WTC11 (cell line): ENCODE measurements at regions not wholly inside any gene's neighbourhood (a gene's known extent, or its start where the extent isn't known, plus 50 kb on each side); places are given as distances from the start of the nearest gene placed in this dataset.

Experiments
- ATAC-seq: fragments of 200-7000 bp; cut with Tn5 transposase; 2 replicates; pipeline ENCODE4 v1.10.0; 2021; ENCODE audit warnings: mild to moderate bottlenecking, moderate library complexity
- CTCF ChIA-PET: fragments of 300-600 bp; sonication (Branson Sonifier 250); formaldehyde crosslinking; loops from one replicate; lab custom pipeline; 2021; ENCODE audit warnings: antibody characterized with exemption; lab: Charles Lee
- POLR2A ChIA-PET: fragments of 350-600 bp; sonication (Branson Sonifier 250); formaldehyde crosslinking; loops from one replicate; lab custom pipeline; 2021; ENCODE audit warnings: antibody characterized with exemption; lab: Charles Lee
- DNase-seq: peaks from one replicate; pipeline ENCODE4 v3.0.0; 2021; ENCODE audit warnings: low spot score
- H3K27ac Mint-ChIP-seq: 2 replicates; pipeline ENCODE4 v1.8.0; 2021; ENCODE audit warnings: mixed read lengths
- H3K27me3 Mint-ChIP-seq: 2 replicates; pipeline ENCODE4 v1.8.0; 2021; ENCODE audit warnings: low read depth, mild to moderate bottlenecking, moderate library complexity, mixed read lengths
- H3K36me3 Mint-ChIP-seq: 2 replicates; pipeline ENCODE4 v1.8.0; 2021; ENCODE audit warnings: mixed read lengths
- H3K4me1 Mint-ChIP-seq: 2 replicates; pipeline ENCODE4 v1.8.0; 2022; ENCODE audit warnings: mixed read lengths
- H3K4me3 Mint-ChIP-seq: 2 replicates; pipeline ENCODE4 v1.8.0; 2021; ENCODE audit warnings: mild to moderate bottlenecking, moderate library complexity, mixed read lengths
- H3K9me3 Mint-ChIP-seq: 2 replicates; pipeline ENCODE4 v1.8.0; 2021; ENCODE audit warnings: mixed read lengths
- ELF4 ChIP-seq: sonication (generic); formaldehyde crosslinking; IDR thresholded peaks from 2 replicates; pipeline ENCODE4 v1.8.1; 2022; ENCODE audit warnings: low read depth, mild to moderate bottlenecking, moderate library complexity, missing genetic modification reagents
- FOXJ3 ChIP-seq: sonication (generic); formaldehyde crosslinking; IDR thresholded peaks from 2 replicates; pipeline ENCODE4 v1.9.0; 2021; ENCODE audit warnings: missing genetic modification reagents, mild to moderate bottlenecking, borderline replicate concordance
- FOXP1 ChIP-seq: sonication (generic); formaldehyde crosslinking; IDR thresholded peaks from 2 replicates; pipeline ENCODE4 v1.8.0; 2022; ENCODE audit warnings: missing genetic modification reagents, mild to moderate bottlenecking, moderate library complexity, borderline replicate concordance
- HMGA2 ChIP-seq: fragments of 250-450 bp; sonication (Bioruptor Pico); IDR thresholded peaks from 2 replicates; pipeline ENCODE4 v1.4.0; 2021; ENCODE audit warnings: mild to moderate bottlenecking, moderate library complexity
- JAZF1 ChIP-seq: fragments of 250-450 bp; sonication (Bioruptor Pico); IDR thresholded peaks from 2 replicates; pipeline ENCODE4 v1.9.0; 2021; ENCODE audit warnings: moderate library complexity, mild to moderate bottlenecking, inconsistent platforms
- MXD4 ChIP-seq: fragments of 250-450 bp; sonication (Bioruptor Pico); IDR thresholded peaks from 2 replicates; pipeline ENCODE4 v1.8.0; 2021; ENCODE audit warnings: mild to moderate bottlenecking, moderate library complexity, borderline replicate concordance
- NFYB ChIP-seq: sonication (generic); formaldehyde crosslinking; conservative IDR thresholded peaks from 2 replicates; pipeline ENCODE4 v1.8.0; 2022; ENCODE audit warnings: low read depth, missing genetic modification reagents
- NR3C1 ChIP-seq: sonication (generic); formaldehyde crosslinking; conservative IDR thresholded peaks from 2 replicates; pipeline ENCODE4 v1.8.1; 2023; ENCODE audit warnings: low read depth, mild to moderate bottlenecking, missing genetic modification reagents
- RELA ChIP-seq: sonication (generic); formaldehyde crosslinking; IDR thresholded peaks from 2 replicates; pipeline ENCODE4 v1.8.1; 2022; ENCODE audit warnings: missing genetic modification reagents, mild to moderate bottlenecking, borderline replicate concordance
- SOX15 ChIP-seq: fragments of 250-450 bp; sonication (Bioruptor Pico); IDR thresholded peaks from 2 replicates; pipeline ENCODE4 v1.9.0; 2021; ENCODE audit warnings: mild to moderate bottlenecking
- TEAD1 ChIP-seq: sonication (generic); formaldehyde crosslinking; IDR thresholded peaks from 2 replicates; pipeline ENCODE4 v1.8.0; 2022; ENCODE audit warnings: mild to moderate bottlenecking, missing genetic modification reagents
- ZNF317 ChIP-seq: sonication (generic); formaldehyde crosslinking; IDR thresholded peaks from 2 replicates; pipeline ENCODE4 v1.8.1; 2023; ENCODE audit warnings: low read depth, mild to moderate bottlenecking, moderate library complexity, missing genetic modification reagents, borderline replicate concordance
- TF ChIP-seq, protein P1 (sequence below): fragments of 250-450 bp; sonication (Bioruptor Pico); IDR thresholded peaks from 2 replicates; pipeline ENCODE4 v1.8.0; 2021; ENCODE audit warnings: mild to moderate bottlenecking
- TF ChIP-seq, protein P2 (sequence below): sonication (generic); formaldehyde crosslinking; IDR thresholded peaks from 2 replicates; pipeline ENCODE4 v1.8.0; 2022; ENCODE audit warnings: missing genetic modification reagents
- TF ChIP-seq, protein P3 (sequence below): sonication (generic); formaldehyde crosslinking; IDR thresholded peaks from 2 replicates; pipeline ENCODE4 v1.8.1; 2022; ENCODE audit warnings: missing genetic modification reagents, borderline replicate concordance
- TF ChIP-seq, protein P4 (sequence below): sonication (generic); formaldehyde crosslinking; IDR thresholded peaks from 2 replicates; pipeline ENCODE4 v1.8.0; 2022; ENCODE audit warnings: mild to moderate bottlenecking, missing genetic modification reagents
- TF ChIP-seq, protein P5 (sequence below): sonication (generic); formaldehyde crosslinking; IDR thresholded peaks from 2 replicates; pipeline ENCODE4 v1.8.1; 2022; ENCODE audit warnings: mild to moderate bottlenecking, missing genetic modification reagents, moderate library complexity, borderline replicate concordance
- TF ChIP-seq, protein P6 (sequence below): sonication (generic); formaldehyde crosslinking; IDR thresholded peaks from 2 replicates; pipeline ENCODE4 v1.8.1; 2023; ENCODE audit warnings: mild to moderate bottlenecking, missing genetic modification reagents, moderate library complexity
- TF ChIP-seq, protein P7 (sequence below): fragments of 250-450 bp; sonication (Bioruptor Pico); IDR thresholded peaks from 2 replicates; pipeline ENCODE4 v2.1.2; 2022; ENCODE audit warnings: mild to moderate bottlenecking, moderate library complexity
- TF ChIP-seq, protein P8 (sequence below): fragments of 200-600 bp; IDR thresholded peaks from 2 replicates; pipeline ENCODE4 v1.8.0; 2022; ENCODE audit warnings: antibody characterized with exemption

DNA sequence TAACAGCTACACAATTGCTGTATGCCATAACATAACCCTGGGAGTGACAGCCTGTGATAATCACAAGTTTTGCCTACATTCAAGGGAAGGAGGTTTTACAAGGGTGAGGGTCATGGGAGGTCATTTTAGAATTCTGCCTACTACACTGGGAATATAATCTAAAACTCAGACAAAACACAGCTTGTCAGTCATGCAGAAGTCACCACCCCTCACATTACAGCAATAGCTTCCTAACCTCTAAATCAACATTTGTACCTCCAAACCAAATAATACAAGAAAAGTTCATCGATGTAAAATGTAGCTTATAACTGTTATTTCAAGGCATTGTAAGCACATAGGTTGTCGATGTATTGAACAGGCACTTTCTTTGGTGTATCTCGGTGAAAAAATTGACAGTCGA is 139.0 kb downstream of the FAM114A2 start:
- H3K4me1 Mint-ChIP-seq, result no peaks in the 10 kb centered on the region
- CTCF ChIA-PET, result no interaction called here
- H3K4me3 Mint-ChIP-seq, result no peak overlapping the region
- ATAC-seq (no peak), DNase-seq (no peak)
- POLR2A ChIA-PET, result interaction anchor here (0.5 kb wide), 1 partner anchor 28 kb away, joined by 5 read pairs; no protein-coding TSS in a partner anchor
- TF ChIP-seq JAZF1 (CRISPR knock-in tag) (no peak), NFYB (CRISPR knock-in tag) (no peak), ZNF317 (no peak), SOX15 (CRISPR knock-in tag) (no peak)
- TF ChIP-seq, protein P1, sequence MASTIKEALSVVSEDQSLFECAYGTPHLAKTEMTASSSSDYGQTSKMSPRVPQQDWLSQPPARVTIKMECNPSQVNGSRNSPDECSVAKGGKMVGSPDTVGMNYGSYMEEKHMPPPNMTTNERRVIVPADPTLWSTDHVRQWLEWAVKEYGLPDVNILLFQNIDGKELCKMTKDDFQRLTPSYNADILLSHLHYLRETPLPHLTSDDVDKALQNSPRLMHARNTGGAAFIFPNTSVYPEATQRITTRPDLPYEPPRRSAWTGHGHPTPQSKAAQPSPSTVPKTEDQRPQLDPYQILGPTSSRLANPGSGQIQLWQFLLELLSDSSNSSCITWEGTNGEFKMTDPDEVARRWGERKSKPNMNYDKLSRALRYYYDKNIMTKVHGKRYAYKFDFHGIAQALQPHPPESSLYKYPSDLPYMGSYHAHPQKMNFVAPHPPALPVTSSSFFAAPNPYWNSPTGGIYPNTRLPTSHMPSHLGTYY (CRISPR knock-in tag), result no peak
- no peak overlapping the region for H3K27ac Mint-ChIP-seq
- H3K9me3 Mint-ChIP-seq, result no peaks in the 10 kb centered on the region
- H3K36me3 Mint-ChIP-seq, result no peaks in the 10 kb centered on the region
- no peaks in the 10 kb centered on the region; the same call in 1 of the 2 replicates for H3K27me3 Mint-ChIP-seq

DNA sequence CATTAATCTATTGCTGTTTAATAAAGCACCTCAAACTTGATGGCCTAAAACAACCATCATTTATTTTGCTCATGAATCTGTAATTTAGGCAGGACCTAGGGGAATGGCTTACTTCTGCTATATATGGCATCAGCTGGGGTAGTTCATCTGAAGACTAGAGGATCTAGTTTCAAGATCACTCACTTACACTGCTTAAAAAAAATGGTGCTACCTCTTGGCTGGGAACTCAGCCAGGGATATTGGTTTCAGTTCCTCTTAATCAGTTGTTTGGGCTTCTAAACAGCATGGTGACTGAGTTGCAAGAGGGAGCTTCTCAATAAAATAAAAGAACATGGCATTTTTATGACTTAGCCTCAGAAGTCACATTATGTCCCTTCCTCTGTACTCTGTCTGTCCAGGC is 142.0 kb downstream of the FAM114A2 start:
- Mint-ChIP-seq H3K27me3 (no peaks in the 10 kb centered on the region; the same call in 1 of the 2 replicates), H3K27ac (no peak overlapping the region), H3K4me3 (no peak overlapping the region), H3K36me3 (no peaks in the 10 kb centered on the region), H3K4me1 (no peaks in the 10 kb centered on the region), H3K9me3 (no peaks in the 10 kb centered on the region)
- DNase-seq, result no peak
- ChIA-PET CTCF (no interaction called here), POLR2A (no interaction called here)
- ATAC-seq, result no peak
- TF ChIP-seq NR3C1 (no peak), ELF4 (no peak), FOXJ3 (CRISPR knock-in tag) (no peak), NFYB (CRISPR knock-in tag) (no peak), TEAD1 (CRISPR knock-in tag) (no peak), RELA (CRISPR knock-in tag) (no peak), FOXP1 (no peak), MXD4 (CRISPR knock-in tag) (no peak), HMGA2 (CRISPR knock-in tag) (no peak)
- TF ChIP-seq, protein P2, sequence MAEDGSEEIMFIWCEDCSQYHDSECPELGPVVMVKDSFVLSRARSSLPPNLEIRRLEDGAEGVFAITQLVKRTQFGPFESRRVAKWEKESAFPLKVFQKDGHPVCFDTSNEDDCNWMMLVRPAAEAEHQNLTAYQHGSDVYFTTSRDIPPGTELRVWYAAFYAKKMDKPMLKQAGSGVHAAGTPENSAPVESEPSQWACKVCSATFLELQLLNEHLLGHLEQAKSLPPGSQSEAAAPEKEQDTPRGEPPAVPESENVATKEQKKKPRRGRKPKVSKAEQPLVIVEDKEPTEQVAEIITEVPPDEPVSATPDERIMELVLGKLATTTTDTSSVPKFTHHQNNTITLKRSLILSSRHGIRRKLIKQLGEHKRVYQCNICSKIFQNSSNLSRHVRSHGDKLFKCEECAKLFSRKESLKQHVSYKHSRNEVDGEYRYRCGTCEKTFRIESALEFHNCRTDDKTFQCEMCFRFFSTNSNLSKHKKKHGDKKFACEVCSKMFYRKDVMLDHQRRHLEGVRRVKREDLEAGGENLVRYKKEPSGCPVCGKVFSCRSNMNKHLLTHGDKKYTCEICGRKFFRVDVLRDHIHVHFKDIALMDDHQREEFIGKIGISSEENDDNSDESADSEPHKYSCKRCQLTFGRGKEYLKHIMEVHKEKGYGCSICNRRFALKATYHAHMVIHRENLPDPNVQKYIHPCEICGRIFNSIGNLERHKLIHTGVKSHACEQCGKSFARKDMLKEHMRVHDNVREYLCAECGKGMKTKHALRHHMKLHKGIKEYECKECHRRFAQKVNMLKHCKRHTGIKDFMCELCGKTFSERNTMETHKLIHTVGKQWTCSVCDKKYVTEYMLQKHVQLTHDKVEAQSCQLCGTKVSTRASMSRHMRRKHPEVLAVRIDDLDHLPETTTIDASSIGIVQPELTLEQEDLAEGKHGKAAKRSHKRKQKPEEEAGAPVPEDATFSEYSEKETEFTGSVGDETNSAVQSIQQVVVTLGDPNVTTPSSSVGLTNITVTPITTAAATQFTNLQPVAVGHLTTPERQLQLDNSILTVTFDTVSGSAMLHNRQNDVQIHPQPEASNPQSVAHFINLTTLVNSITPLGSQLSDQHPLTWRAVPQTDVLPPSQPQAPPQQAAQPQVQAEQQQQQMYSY (CRISPR knock-in tag), result no peak
- TF ChIP-seq, protein P3, sequence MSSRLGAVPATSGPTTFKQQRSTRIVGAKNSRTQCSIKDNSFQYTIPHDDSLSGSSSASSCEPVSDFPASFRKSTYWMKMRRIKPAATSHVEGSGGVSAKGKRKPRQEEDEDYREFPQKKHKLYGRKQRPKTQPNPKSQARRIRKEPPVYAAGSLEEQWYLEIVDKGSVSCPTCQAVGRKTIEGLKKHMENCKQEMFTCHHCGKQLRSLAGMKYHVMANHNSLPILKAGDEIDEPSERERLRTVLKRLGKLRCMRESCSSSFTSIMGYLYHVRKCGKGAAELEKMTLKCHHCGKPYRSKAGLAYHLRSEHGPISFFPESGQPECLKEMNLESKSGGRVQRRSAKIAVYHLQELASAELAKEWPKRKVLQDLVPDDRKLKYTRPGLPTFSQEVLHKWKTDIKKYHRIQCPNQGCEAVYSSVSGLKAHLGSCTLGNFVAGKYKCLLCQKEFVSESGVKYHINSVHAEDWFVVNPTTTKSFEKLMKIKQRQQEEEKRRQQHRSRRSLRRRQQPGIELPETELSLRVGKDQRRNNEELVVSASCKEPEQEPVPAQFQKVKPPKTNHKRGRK (CRISPR knock-in tag), result no peak
- TF ChIP-seq, protein P4, sequence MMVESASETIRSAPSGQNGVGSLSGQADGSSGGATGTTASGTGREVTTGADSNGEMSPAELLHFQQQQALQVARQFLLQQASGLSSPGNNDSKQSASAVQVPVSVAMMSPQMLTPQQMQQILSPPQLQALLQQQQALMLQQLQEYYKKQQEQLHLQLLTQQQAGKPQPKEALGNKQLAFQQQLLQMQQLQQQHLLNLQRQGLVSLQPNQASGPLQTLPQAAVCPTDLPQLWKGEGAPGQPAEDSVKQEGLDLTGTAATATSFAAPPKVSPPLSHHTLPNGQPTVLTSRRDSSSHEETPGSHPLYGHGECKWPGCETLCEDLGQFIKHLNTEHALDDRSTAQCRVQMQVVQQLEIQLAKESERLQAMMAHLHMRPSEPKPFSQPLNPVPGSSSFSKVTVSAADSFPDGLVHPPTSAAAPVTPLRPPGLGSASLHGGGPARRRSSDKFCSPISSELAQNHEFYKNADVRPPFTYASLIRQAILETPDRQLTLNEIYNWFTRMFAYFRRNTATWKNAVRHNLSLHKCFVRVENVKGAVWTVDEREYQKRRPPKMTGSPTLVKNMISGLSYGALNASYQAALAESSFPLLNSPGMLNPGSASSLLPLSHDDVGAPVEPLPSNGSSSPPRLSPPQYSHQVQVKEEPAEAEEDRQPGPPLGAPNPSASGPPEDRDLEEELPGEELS (CRISPR knock-in tag), result no peak
- TF ChIP-seq, protein P5, sequence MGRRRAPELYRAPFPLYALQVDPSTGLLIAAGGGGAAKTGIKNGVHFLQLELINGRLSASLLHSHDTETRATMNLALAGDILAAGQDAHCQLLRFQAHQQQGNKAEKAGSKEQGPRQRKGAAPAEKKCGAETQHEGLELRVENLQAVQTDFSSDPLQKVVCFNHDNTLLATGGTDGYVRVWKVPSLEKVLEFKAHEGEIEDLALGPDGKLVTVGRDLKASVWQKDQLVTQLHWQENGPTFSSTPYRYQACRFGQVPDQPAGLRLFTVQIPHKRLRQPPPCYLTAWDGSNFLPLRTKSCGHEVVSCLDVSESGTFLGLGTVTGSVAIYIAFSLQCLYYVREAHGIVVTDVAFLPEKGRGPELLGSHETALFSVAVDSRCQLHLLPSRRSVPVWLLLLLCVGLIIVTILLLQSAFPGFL, result no peak
- TF ChIP-seq, protein P6, sequence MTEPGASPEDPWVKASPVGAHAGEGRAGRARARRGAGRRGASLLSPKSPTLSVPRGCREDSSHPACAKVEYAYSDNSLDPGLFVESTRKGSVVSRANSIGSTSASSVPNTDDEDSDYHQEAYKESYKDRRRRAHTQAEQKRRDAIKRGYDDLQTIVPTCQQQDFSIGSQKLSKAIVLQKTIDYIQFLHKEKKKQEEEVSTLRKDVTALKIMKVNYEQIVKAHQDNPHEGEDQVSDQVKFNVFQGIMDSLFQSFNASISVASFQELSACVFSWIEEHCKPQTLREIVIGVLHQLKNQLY (CRISPR knock-in tag), result no peak
- TF ChIP-seq, protein P7, sequence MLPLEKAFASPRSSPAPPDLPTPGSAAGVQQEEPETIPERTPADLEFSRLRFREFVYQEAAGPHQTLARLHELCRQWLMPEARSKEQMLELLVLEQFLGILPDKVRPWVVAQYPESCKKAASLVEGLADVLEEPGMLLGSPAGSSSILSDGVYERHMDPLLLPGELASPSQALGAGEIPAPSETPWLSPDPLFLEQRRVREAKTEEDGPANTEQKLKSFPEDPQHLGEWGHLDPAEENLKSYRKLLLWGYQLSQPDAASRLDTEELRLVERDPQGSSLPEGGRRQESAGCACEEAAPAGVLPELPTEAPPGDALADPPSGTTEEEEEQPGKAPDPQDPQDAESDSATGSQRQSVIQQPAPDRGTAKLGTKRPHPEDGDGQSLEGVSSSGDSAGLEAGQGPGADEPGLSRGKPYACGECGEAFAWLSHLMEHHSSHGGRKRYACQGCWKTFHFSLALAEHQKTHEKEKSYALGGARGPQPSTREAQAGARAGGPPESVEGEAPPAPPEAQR (CRISPR knock-in tag), result no peak
- TF ChIP-seq, protein P8, sequence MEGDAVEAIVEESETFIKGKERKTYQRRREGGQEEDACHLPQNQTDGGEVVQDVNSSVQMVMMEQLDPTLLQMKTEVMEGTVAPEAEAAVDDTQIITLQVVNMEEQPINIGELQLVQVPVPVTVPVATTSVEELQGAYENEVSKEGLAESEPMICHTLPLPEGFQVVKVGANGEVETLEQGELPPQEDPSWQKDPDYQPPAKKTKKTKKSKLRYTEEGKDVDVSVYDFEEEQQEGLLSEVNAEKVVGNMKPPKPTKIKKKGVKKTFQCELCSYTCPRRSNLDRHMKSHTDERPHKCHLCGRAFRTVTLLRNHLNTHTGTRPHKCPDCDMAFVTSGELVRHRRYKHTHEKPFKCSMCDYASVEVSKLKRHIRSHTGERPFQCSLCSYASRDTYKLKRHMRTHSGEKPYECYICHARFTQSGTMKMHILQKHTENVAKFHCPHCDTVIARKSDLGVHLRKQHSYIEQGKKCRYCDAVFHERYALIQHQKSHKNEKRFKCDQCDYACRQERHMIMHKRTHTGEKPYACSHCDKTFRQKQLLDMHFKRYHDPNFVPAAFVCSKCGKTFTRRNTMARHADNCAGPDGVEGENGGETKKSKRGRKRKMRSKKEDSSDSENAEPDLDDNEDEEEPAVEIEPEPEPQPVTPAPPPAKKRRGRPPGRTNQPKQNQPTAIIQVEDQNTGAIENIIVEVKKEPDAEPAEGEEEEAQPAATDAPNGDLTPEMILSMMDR, result no peak
